Keratinocyte (primary cell): ENCODE measurements at regions not wholly inside any gene's neighbourhood (a gene's known extent, or its start where the extent isn't known, plus 50 kb on each side); places are given as distances from the start of the nearest gene placed in this dataset.

Experiments
- DNase-seq: peaks from one replicate; pipeline ENCODE4 v3.0.0-alpha.2; 2011; ENCODE audit warnings: low read depth, missing footprints, low spot score
- FAIRE-seq: peaks from 2 replicates; lab custom pipeline; 2011; peaks lifted over from hg19 to GRCh38; lab: Jason Lieb, UNC
- H2AFZ ChIP-seq: 2 replicates; pipeline ENCODE4 v1.6.0; 2012; ENCODE audit warnings: low read length, control low read depth, inconsistent platforms; ENCODE audit not compliant: control insufficient read depth
- H3K27ac ChIP-seq: 2 replicates; pipeline ENCODE4 v1.5.1; 2011; ENCODE audit warnings: low read length; ENCODE audit not compliant: control insufficient read depth, insufficient read depth
- H3K27me3 ChIP-seq: 3 replicates; pipeline ENCODE4 v1.6.0; 2011; ENCODE audit warnings: low read length; ENCODE audit not compliant: control insufficient read depth, insufficient read depth; ENCODE audit errors: extremely low read depth
- H3K36me3 ChIP-seq, 2 experiments: 2 replicates in 1 of 2; 3 replicates in 1 of 2; pipeline ENCODE4 v1.5.1; 2011; ENCODE audit warnings: low read length in 2 of 2, mild to moderate bottlenecking in 1 of 2; ENCODE audit not compliant: control insufficient read depth in 2 of 2, insufficient read depth in 2 of 2; ENCODE audit errors: extremely low read depth in 1 of 2
- H3K4me1 ChIP-seq: 3 replicates; pipeline ENCODE4 v1.5.1; 2011; ENCODE audit warnings: low read length; ENCODE audit not compliant: control insufficient read depth, insufficient read depth; ENCODE audit errors: extremely low read depth
- H3K4me2 ChIP-seq: 3 replicates; pipeline ENCODE4 v1.6.0; 2011; ENCODE audit warnings: low read depth, low read length; ENCODE audit not compliant: control insufficient read depth, insufficient read depth; ENCODE audit errors: extremely low read depth
- H3K4me3 ChIP-seq, 3 experiments: fragments of 200-600 bp in 1 of 3; sonication (generic) in 1 of 3; 2 replicates in 2 of 3; 3 replicates in 1 of 3; pipeline ENCODE4 v1.5.1; 2011 to 2016; ENCODE audit warnings: low read length in 3 of 3, mild to moderate bottlenecking in 3 of 3, control low read depth in 2 of 3, inconsistent platforms in 1 of 3, low read depth in 1 of 3, mixed read lengths in 1 of 3, mixed run types in 1 of 3, moderate library complexity in 1 of 3; ENCODE audit not compliant: control insufficient read depth in 2 of 3, insufficient read depth in 2 of 3; ENCODE audit errors: extremely low read depth in 1 of 3
- H3K79me2 ChIP-seq: 2 replicates; pipeline ENCODE4 v1.6.0; 2012; ENCODE audit warnings: low read length; ENCODE audit not compliant: control insufficient read depth, insufficient read depth
- H3K9ac ChIP-seq: 3 replicates; pipeline ENCODE4 v1.6.0; 2011; ENCODE audit warnings: low read length; ENCODE audit not compliant: control insufficient read depth, insufficient read depth; ENCODE audit errors: extremely low read depth
- H3K9me1 ChIP-seq: 3 replicates; pipeline ENCODE4 v1.6.0; 2011; ENCODE audit warnings: low read length; ENCODE audit not compliant: control insufficient read depth, insufficient read depth; ENCODE audit errors: extremely low read depth
- H3K9me3 ChIP-seq: 2 replicates; pipeline ENCODE4 v1.5.1; 2012; ENCODE audit warnings: low read depth, low read length; ENCODE audit not compliant: control insufficient read depth
- H4K20me1 ChIP-seq: 3 replicates; pipeline ENCODE4 v1.6.0; 2011; ENCODE audit warnings: low read length; ENCODE audit not compliant: control insufficient read depth, insufficient read depth; ENCODE audit errors: extremely low read depth
- CTCF ChIP-seq, 3 experiments: IDR thresholded peaks in 1 of 3; conservative IDR thresholded peaks in 1 of 3; optimal IDR thresholded peaks in 1 of 3; 2 replicates in 2 of 3; 3 replicates in 1 of 3; pipeline versions ENCODE3 to v1.5.1; 2011; ENCODE audit warnings: low read length in 3 of 3, mild to moderate bottlenecking in 3 of 3, moderate library complexity in 2 of 3, control low read depth in 1 of 3, inconsistent platforms in 1 of 3; ENCODE audit not compliant: insufficient read depth in 2 of 3; ENCODE audit errors: extremely low read depth in 1 of 3
- EZH2 ChIP-seq: IDR thresholded peaks from one replicate; pipeline ENCODE4 v1.6.1; 2012; ENCODE audit warnings: inconsistent platforms, mild to moderate bottlenecking, low read length, moderate library complexity
- dilution Hi-C: fragments of 300-500 bp; cut with MboI; formaldehyde crosslinking; loops from one replicate; pipeline ENCODE4 v1.7.0; 2020; ENCODE audit warnings: low sequenced_read_pairs; ENCODE audit not compliant: extremely low pct_ligation_motif_present

- no peak for FAIRE-seq
- DNase-seq = no peak
Measured at GRCh38 chr1:56400526-56400925, 178.8 kb downstream of the PLPP3 start.

DNA sequence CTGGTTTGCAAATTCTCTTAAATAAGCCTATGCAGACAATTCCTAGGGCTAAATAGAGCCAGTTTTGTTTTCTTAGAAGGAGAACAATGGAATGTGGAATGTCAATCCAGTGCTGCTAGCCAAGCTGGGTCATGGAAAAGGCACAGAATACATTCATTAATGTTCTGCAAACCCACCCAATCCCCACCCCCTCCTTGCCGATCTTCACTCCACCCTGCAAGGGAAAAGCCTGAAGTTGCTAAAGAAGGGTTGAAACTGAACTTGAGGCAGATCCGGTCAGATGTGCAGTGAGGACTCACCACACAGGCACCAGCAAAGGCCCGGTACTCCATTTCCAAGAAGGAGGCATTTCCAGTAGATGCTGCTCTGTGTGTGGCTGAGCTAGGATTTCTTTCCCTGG is 179.6 kb downstream of the PLPP3 start:
- H2AFZ ChIP-seq = no peak overlapping the region
- no peaks in the 10 kb centered on the region for H3K9me3 ChIP-seq
- no peak overlapping the region for H3K9ac ChIP-seq
- no peaks in the 10 kb centered on the region for H4K20me1 ChIP-seq
- no peaks in the 10 kb centered on the region for H3K9me1 ChIP-seq
- DNase-seq (no peak), FAIRE-seq (no peak)
- no peaks in the 10 kb centered on the region for H3K79me2 ChIP-seq
- no peak overlapping the region for H3K27ac ChIP-seq
- no peak overlapping the region for H3K4me2 ChIP-seq
- dilution Hi-C loops = no loop called here
- no peaks in the 10 kb centered on the region for H3K27me3 ChIP-seq
- no peak overlapping the region for H3K4me3 ChIP-seq
- no peaks in the 10 kb centered on the region for H3K36me3 ChIP-seq
- no peaks in the 10 kb centered on the region for H3K4me1 ChIP-seq
- TF ChIP-seq CTCF (optimal IDR thresholded peaks at IDR 0.05 in 1 of 3, IDR thresholded peaks at IDR 0.05 in 1 of 3, conservative IDR thresholded peaks at IDR 0.05 in 1 of 3; ENCODE audit: extremely low read depth in 1 of 3, insufficient read depth in 2 of 3, low read length in 3 of 3) (no peak), EZH2 (no peak)

More at GRCh38 chr1:56400526-56400925, 178.8 kb downstream of the PLPP3 start:
- dilution Hi-C loops = no loop called here
- no peak overlapping the region for H3K9ac ChIP-seq
- H3K79me2 ChIP-seq = no peaks in the 10 kb centered on the region
- no peak overlapping the region for H3K27ac ChIP-seq
- no peak for TF ChIP-seq CTCF (optimal IDR thresholded peaks at IDR 0.05 in 1 of 3, IDR thresholded peaks at IDR 0.05 in 1 of 3, conservative IDR thresholded peaks at IDR 0.05 in 1 of 3; ENCODE audit: extremely low read depth in 1 of 3, insufficient read depth in 2 of 3, low read length in 3 of 3)
- H3K4me1 ChIP-seq = no peaks in the 10 kb centered on the region
- no peaks in the 10 kb centered on the region for H3K27me3 ChIP-seq
- H4K20me1 ChIP-seq = no peaks in the 10 kb centered on the region
- no peak overlapping the region for H3K4me3 ChIP-seq
- H2AFZ ChIP-seq = no peak overlapping the region
- H3K36me3 ChIP-seq = no peaks in the 10 kb centered on the region
- H3K4me2 ChIP-seq = no peak overlapping the region
- no peaks in the 10 kb centered on the region for H3K9me3 ChIP-seq
- H3K9me1 ChIP-seq = no peaks in the 10 kb centered on the region
